K562 (cell line): ENCODE measurements at regions not wholly inside any gene's neighbourhood (a gene's known extent, or its start where the extent isn't known, plus 50 kb on each side); places are given as distances from the start of the nearest gene placed in this dataset.

ENCODE experiments used
- KAT8 ChIP-seq: fragments of 450-650 bp; IDR thresholded peaks from 2 replicates; pipeline ENCODE4 v1.6.1; 2016; ENCODE audit warnings: low read depth, mild to moderate bottlenecking
- PHF8 ChIP-seq: fragments of 200-600 bp; sonication (generic); IDR thresholded peaks from 2 replicates; pipeline ENCODE4 v1.6.1; 2012; ENCODE audit warnings: mixed run types, mild to moderate bottlenecking, inconsistent platforms, low read length, moderate library complexity, borderline replicate concordance
- TFAM ChIP-seq: fragments of 250-450 bp; sonication (Bioruptor Pico); conservative IDR thresholded peaks from 2 replicates; pipeline ENCODE4 v1.5.0; 2021; ENCODE audit warnings: mild to moderate bottlenecking, moderate library complexity
- TOE1 ChIP-seq, 2 experiments: fragments of 450-650 bp in 1 of 2; sonication (generic) in 1 of 2; formaldehyde crosslinking in 1 of 2; IDR thresholded peaks; 2 replicates each; pipeline versions ENCODE4 v1.7.1 to v1.8.0; 2016 to 2022; ENCODE audit warnings: borderline replicate concordance in 2 of 2, mild to moderate bottlenecking in 2 of 2, antibody characterized with exemption in 1 of 2, inconsistent platforms in 1 of 2, low read depth in 1 of 2, missing genetic modification reagents in 1 of 2, moderate library complexity in 1 of 2
- XRCC3 ChIP-seq: fragments of 450-650 bp; IDR thresholded peaks from 2 replicates; pipeline ENCODE4 v1.6.1; 2017; ENCODE audit warnings: mild to moderate bottlenecking, moderate library complexity
- ZFPM2 ChIP-seq: fragments of 250-450 bp; sonication (Bioruptor Pico); IDR thresholded peaks from 2 replicates; pipeline ENCODE4 v1.5.1; 2022; ENCODE audit warnings: mild to moderate bottlenecking
- TF ChIP-seq, protein P1 (sequence below): fragments of 450-650 bp; IDR thresholded peaks from 2 replicates; pipeline ENCODE4 v1.6.1; 2017; ENCODE audit warnings: antibody characterized with exemption, mild to moderate bottlenecking

DNA sequence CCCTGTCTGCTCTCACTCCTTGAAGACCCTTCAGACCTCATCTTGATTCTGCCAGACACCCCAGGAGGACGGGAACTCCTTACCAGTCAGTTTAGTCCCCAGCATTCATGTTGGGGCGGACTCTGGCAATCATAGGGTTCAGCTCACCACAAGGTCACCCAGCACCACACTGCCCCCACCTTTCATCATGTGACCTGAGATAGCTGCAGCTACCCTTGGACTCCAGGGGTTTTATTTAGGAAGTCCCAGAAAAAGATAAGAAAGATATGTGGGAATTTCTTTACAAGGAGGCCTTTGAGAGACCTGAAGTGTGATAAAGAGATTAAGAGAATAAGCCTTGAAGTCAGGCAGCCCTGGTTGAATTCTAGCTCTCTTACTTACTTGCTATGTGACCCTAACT is 59.8 kb upstream of the NLK start (continued):
- TF ChIP-seq XRCC3 (no peak), ZFPM2 (CRISPR knock-in tag) (no peak), PHF8 (no peak), KAT8 (no peak), TOE1 (IDR thresholded peaks at IDR 0.05; ENCODE audit: borderline replicate concordance) (peak; percentile 68; the same call in 1 of the 2 replicates), TOE1 (CRISPR knock-in tag; IDR thresholded peaks at IDR 0.05; ENCODE audit: borderline replicate concordance, low read depth) (no peak), TFAM (CRISPR knock-in tag) (no peak)
- TF ChIP-seq, protein P1, sequence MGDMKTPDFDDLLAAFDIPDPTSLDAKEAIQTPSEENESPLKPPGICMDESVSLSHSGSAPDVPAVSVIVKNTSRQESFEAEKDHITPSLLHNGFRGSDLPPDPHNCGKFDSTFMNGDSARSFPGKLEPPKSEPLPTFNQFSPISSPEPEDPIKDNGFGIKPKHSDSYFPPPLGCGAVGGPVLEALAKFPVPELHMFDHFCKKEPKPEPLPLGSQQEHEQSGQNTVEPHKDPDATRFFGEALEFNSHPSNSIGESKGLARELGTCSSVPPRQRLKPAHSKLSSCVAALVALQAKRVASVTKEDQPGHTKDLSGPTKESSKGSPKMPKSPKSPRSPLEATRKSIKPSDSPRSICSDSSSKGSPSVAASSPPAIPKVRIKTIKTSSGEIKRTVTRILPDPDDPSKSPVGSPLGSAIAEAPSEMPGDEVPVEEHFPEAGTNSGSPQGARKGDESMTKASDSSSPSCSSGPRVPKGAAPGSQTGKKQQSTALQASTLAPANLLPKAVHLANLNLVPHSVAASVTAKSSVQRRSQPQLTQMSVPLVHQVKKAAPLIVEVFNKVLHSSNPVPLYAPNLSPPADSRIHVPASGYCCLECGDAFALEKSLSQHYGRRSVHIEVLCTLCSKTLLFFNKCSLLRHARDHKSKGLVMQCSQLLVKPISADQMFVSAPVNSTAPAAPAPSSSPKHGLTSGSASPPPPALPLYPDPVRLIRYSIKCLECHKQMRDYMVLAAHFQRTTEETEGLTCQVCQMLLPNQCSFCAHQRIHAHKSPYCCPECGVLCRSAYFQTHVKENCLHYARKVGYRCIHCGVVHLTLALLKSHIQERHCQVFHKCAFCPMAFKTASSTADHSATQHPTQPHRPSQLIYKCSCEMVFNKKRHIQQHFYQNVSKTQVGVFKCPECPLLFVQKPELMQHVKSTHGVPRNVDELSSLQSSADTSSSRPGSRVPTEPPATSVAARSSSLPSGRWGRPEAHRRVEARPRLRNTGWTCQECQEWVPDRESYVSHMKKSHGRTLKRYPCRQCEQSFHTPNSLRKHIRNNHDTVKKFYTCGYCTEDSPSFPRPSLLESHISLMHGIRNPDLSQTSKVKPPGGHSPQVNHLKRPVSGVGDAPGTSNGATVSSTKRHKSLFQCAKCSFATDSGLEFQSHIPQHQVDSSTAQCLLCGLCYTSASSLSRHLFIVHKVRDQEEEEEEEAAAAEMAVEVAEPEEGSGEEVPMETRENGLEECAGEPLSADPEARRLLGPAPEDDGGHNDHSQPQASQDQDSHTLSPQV = 0 out of 2 replicates have a peak, but pooled peaks have one; percentile 17
